WTC11 (cell line): ENCODE measurements at regions not wholly inside any gene's neighbourhood (a gene's known extent, or its start where the extent isn't known, plus 50 kb on each side); places are given as distances from the start of the nearest gene placed in this dataset.

Experiments used
- ATAC-seq: fragments of 200-7000 bp; cut with Tn5 transposase; 2 replicates; pipeline ENCODE4 v1.10.0; 2021; ENCODE audit warnings: mild to moderate bottlenecking, moderate library complexity
- CTCF ChIA-PET: fragments of 300-600 bp; sonication (Branson Sonifier 250); formaldehyde crosslinking; loops from one replicate; lab custom pipeline; 2021; ENCODE audit warnings: antibody characterized with exemption; lab: Charles Lee
- POLR2A ChIA-PET: fragments of 350-600 bp; sonication (Branson Sonifier 250); formaldehyde crosslinking; loops from one replicate; lab custom pipeline; 2021; ENCODE audit warnings: antibody characterized with exemption; lab: Charles Lee
- DNase-seq: peaks from one replicate; pipeline ENCODE4 v3.0.0; 2021; ENCODE audit warnings: low spot score
- H3K27ac Mint-ChIP-seq: 2 replicates; pipeline ENCODE4 v1.8.0; 2021; ENCODE audit warnings: mixed read lengths
- H3K27me3 Mint-ChIP-seq: 2 replicates; pipeline ENCODE4 v1.8.0; 2021; ENCODE audit warnings: low read depth, mild to moderate bottlenecking, moderate library complexity, mixed read lengths
- H3K36me3 Mint-ChIP-seq: 2 replicates; pipeline ENCODE4 v1.8.0; 2021; ENCODE audit warnings: mixed read lengths
- H3K4me1 Mint-ChIP-seq: 2 replicates; pipeline ENCODE4 v1.8.0; 2022; ENCODE audit warnings: mixed read lengths
- H3K4me3 Mint-ChIP-seq: 2 replicates; pipeline ENCODE4 v1.8.0; 2021; ENCODE audit warnings: mild to moderate bottlenecking, moderate library complexity, mixed read lengths
- H3K9me3 Mint-ChIP-seq: 2 replicates; pipeline ENCODE4 v1.8.0; 2021; ENCODE audit warnings: mixed read lengths
- ARID4B ChIP-seq: sonication (generic); formaldehyde crosslinking; IDR thresholded peaks from 2 replicates; pipeline ENCODE4 v1.8.0; 2023; ENCODE audit warnings: missing genetic modification reagents, mild to moderate bottlenecking, borderline replicate concordance
- CBFB ChIP-seq: sonication (generic); formaldehyde crosslinking; IDR thresholded peaks from 2 replicates; pipeline ENCODE4 v1.8.1; 2022; ENCODE audit warnings: mild to moderate bottlenecking, low read depth, missing genetic modification reagents
- EMX1 ChIP-seq: fragments of 250-450 bp; sonication (Bioruptor Pico); IDR thresholded peaks from 2 replicates; pipeline ENCODE4 v1.8.0; 2021; ENCODE audit warnings: mild to moderate bottlenecking
- GABPB1 ChIP-seq: sonication (generic); formaldehyde crosslinking; IDR thresholded peaks from 2 replicates; pipeline ENCODE4 v1.8.1; 2023; ENCODE audit warnings: mild to moderate bottlenecking, missing genetic modification reagents
- GTF2I ChIP-seq: fragments of 250-450 bp; sonication (Bioruptor Pico); conservative IDR thresholded peaks from 2 replicates; pipeline ENCODE4 v1.4.0; 2021; ENCODE audit warnings: mild to moderate bottlenecking
- MAX ChIP-seq: sonication (generic); formaldehyde crosslinking; IDR thresholded peaks from 2 replicates; pipeline ENCODE4 v1.8.0; 2022; ENCODE audit warnings: mild to moderate bottlenecking, missing genetic modification reagents
- NR3C1 ChIP-seq: sonication (generic); formaldehyde crosslinking; conservative IDR thresholded peaks from 2 replicates; pipeline ENCODE4 v1.8.1; 2023; ENCODE audit warnings: low read depth, mild to moderate bottlenecking, missing genetic modification reagents
- PRRX2 ChIP-seq: fragments of 250-450 bp; sonication (Bioruptor Pico); IDR thresholded peaks from 2 replicates; pipeline ENCODE4 v1.8.0; 2021; ENCODE audit warnings: mild to moderate bottlenecking
- STAT6 ChIP-seq: sonication (generic); formaldehyde crosslinking; conservative IDR thresholded peaks from 2 replicates; pipeline ENCODE4 v1.8.1; 2023; ENCODE audit warnings: mild to moderate bottlenecking, low read depth, missing genetic modification reagents, moderate library complexity
- TCF7 ChIP-seq: sonication (generic); formaldehyde crosslinking; IDR thresholded peaks from 2 replicates; pipeline ENCODE4 v1.8.0; 2022; ENCODE audit warnings: mild to moderate bottlenecking, low read depth, missing genetic modification reagents, moderate library complexity
- ZBTB21 ChIP-seq: sonication (generic); formaldehyde crosslinking; IDR thresholded peaks from 2 replicates; pipeline ENCODE4 v1.8.1; 2023; ENCODE audit warnings: mild to moderate bottlenecking, missing genetic modification reagents, borderline replicate concordance
- ZMAT4 ChIP-seq: fragments of 250-450 bp; sonication (Bioruptor Pico); IDR thresholded peaks from 2 replicates; pipeline ENCODE4 v1.9.0; 2021; ENCODE audit warnings: mild to moderate bottlenecking
- ZNF138 ChIP-seq: sonication (generic); formaldehyde crosslinking; conservative IDR thresholded peaks from 2 replicates; pipeline ENCODE4 v1.8.1; 2022; ENCODE audit warnings: mild to moderate bottlenecking, moderate library complexity, missing genetic modification reagents
- ZNF263 ChIP-seq: sonication (generic); formaldehyde crosslinking; IDR thresholded peaks from 2 replicates; pipeline ENCODE4 v1.8.1; 2022; ENCODE audit warnings: low read depth, mild to moderate bottlenecking, moderate library complexity, missing genetic modification reagents
- ZNF317 ChIP-seq: sonication (generic); formaldehyde crosslinking; IDR thresholded peaks from 2 replicates; pipeline ENCODE4 v1.8.1; 2023; ENCODE audit warnings: low read depth, mild to moderate bottlenecking, moderate library complexity, missing genetic modification reagents, borderline replicate concordance
- ZNF396 ChIP-seq: fragments of 250-450 bp; sonication (Bioruptor Pico); IDR thresholded peaks from 2 replicates; pipeline ENCODE4 v1.8.0; 2021; ENCODE audit warnings: mild to moderate bottlenecking, moderate library complexity, borderline replicate concordance
- ZNF416 ChIP-seq: fragments of 250-450 bp; sonication (Bioruptor Pico); IDR thresholded peaks from 2 replicates; pipeline ENCODE4 v1.9.0; 2021; ENCODE audit warnings: mild to moderate bottlenecking, inconsistent platforms
- ZNF425 ChIP-seq: fragments of 250-450 bp; sonication (Bioruptor Pico); conservative IDR thresholded peaks from 2 replicates; pipeline ENCODE4 v1.9.0; 2021; ENCODE audit warnings: mild to moderate bottlenecking
- ZNF671 ChIP-seq: fragments of 250-450 bp; sonication (Bioruptor Pico); IDR thresholded peaks from 2 replicates; pipeline ENCODE4 v1.8.0; 2021; ENCODE audit warnings: mild to moderate bottlenecking

GRCh38 chr5:1938310-1939000, 55.7 kb upstream of the IRX4 start:
- TF ChIP-seq ZNF396 (CRISPR knock-in tag) (no peak), GABPB1 (CRISPR knock-in tag) (no peak), ARID4B (CRISPR knock-in tag) (no peak), ZBTB21 (CRISPR knock-in tag) (no peak), ZMAT4 (CRISPR knock-in tag) (no peak), STAT6 (CRISPR knock-in tag) (no peak), PRRX2 (CRISPR knock-in tag) (no peak)
- CTCF ChIA-PET = no interaction called here
- DNase-seq = no peak
- H3K9me3 Mint-ChIP-seq = peaks cover 9% of the 10 kb centered on the region
- no peak for ATAC-seq
- H3K4me1 Mint-ChIP-seq = peaks cover 10% of the 10 kb centered on the region
- H3K4me3 Mint-ChIP-seq = no peak overlapping the region
- no peaks in the 10 kb centered on the region; the same call in none of the 2 replicates for H3K27me3 Mint-ChIP-seq
- H3K27ac Mint-ChIP-seq = no peak overlapping the region
- H3K36me3 Mint-ChIP-seq = no peaks in the 10 kb centered on the region; the same call in 1 of the 2 replicates
- POLR2A ChIA-PET = no interaction called here

- H3K27ac Mint-ChIP-seq = no peak overlapping the region
- CTCF ChIA-PET = no interaction called here
- H3K9me3 Mint-ChIP-seq = peaks cover 8% of the 10 kb centered on the region
- POLR2A ChIA-PET = no interaction called here
- H3K36me3 Mint-ChIP-seq = no peaks in the 10 kb centered on the region; the same call in 1 of the 2 replicates
- peaks cover 3% of the 10 kb centered on the region for H3K27me3 Mint-ChIP-seq
- no peak for ATAC-seq
- peaks cover 12% of the 10 kb centered on the region for H3K4me1 Mint-ChIP-seq
- no peak for TF ChIP-seq ZNF317 (CRISPR knock-in tag)
- TF ChIP-seq CBFB (CRISPR knock-in tag) = no peak
- no peak for TF ChIP-seq ZNF671 (CRISPR knock-in tag)
- TF ChIP-seq EMX1 (CRISPR knock-in tag) = no peak
- no peak for TF ChIP-seq ZNF425
- TF ChIP-seq MAX (CRISPR knock-in tag) = no peak
- TF ChIP-seq TCF7 = no peak
- no peak for TF ChIP-seq GTF2I (CRISPR knock-in tag)
- TF ChIP-seq ZNF138 (CRISPR knock-in tag) = no peak
- no peak for TF ChIP-seq ZNF263 (CRISPR knock-in tag)
- no peak for TF ChIP-seq NR3C1 (CRISPR knock-in tag)
- no peak for TF ChIP-seq ZNF416 (CRISPR knock-in tag)
- no peak for DNase-seq
- H3K4me3 Mint-ChIP-seq = no peak overlapping the region
These were observed 54.9 kb upstream of the IRX4 start for GRCh38 chr5:1937590-1937989.
